C4-2B (cell line): ENCODE measurements at regions not wholly inside any gene's neighbourhood (a gene's known extent, or its start where the extent isn't known, plus 50 kb on each side); places are given as distances from the start of the nearest gene placed in this dataset.

ENCODE experiments used
- H3K27ac ChIP-seq: fragments of 450-650 bp; 2 replicates; pipeline ENCODE4 v1.5.1; 2017
- CTCF ChIP-seq: fragments of 450-650 bp; conservative IDR thresholded peaks from 2 replicates; pipeline ENCODE4 v1.5.1; 2017; ENCODE audit warnings: mild to moderate bottlenecking
- ZFX ChIP-seq: fragments of 450-650 bp; IDR thresholded peaks from 2 replicates; pipeline ENCODE4 v1.6.1; 2017

GRCh38 chr5:114310666-114311065 lies 51.2 kb upstream of the KCNN2 start:
- no peak for TF ChIP-seq CTCF
- no peak for TF ChIP-seq ZFX
- no peak overlapping the region for H3K27ac ChIP-seq

GRCh38 chr5:114311281-114311680 lies 50.6 kb upstream of the KCNN2 start:
- no peak for TF ChIP-seq ZFX
- no peak for TF ChIP-seq CTCF
- H3K27ac ChIP-seq = no peak overlapping the region

- TF ChIP-seq CTCF = no peak
- TF ChIP-seq ZFX = no peak
- no peak overlapping the region for H3K27ac ChIP-seq
Measured at GRCh38 chr5:114311968-114312367, 49.9 kb upstream of the KCNN2 start.
